ENCODE measurements at regions not wholly inside any gene's neighbourhood (a gene's known extent, or its start where the extent isn't known, plus 50 kb on each side); places are given as distances from the start of the nearest gene placed in this dataset. TPM values are rescaled to one million over a fixed set of nuclear protein-coding genes. Genes with fewer than 3 reads are reported as not detected.
"Not testable (repeated sequence)": the region's sequence is repeated elsewhere in the genome, so short reads cannot be mapped to it uniquely, and the experiment has no call there.

DNA sequence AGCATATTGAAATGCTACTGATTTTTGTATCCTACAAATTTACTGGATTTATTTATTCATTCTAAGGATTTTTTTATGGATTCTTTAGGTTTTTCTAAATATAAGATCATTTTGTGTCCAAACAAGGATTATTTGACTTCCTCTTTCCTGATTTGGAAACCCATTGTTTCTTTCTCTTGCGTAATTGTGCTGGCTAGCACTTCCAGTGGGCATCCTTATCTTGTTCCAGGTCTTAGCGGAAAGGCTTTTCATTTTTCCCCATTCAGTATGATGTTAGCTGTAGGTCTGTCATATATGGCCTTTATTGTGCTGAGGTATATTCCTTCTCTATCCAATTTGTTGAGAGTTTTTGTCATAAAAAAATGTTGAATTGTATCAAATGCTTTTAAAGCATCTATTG lies 57.2 kb upstream of the RHOJ start:
- peak; percentile 23 for DNase-seq (ENCODE audit: low read depth)
- no peak overlapping the region for H3K4me3 ChIP-seq (ENCODE audit: low read depth, low read length)
- TF ChIP-seq, protein P1, sequence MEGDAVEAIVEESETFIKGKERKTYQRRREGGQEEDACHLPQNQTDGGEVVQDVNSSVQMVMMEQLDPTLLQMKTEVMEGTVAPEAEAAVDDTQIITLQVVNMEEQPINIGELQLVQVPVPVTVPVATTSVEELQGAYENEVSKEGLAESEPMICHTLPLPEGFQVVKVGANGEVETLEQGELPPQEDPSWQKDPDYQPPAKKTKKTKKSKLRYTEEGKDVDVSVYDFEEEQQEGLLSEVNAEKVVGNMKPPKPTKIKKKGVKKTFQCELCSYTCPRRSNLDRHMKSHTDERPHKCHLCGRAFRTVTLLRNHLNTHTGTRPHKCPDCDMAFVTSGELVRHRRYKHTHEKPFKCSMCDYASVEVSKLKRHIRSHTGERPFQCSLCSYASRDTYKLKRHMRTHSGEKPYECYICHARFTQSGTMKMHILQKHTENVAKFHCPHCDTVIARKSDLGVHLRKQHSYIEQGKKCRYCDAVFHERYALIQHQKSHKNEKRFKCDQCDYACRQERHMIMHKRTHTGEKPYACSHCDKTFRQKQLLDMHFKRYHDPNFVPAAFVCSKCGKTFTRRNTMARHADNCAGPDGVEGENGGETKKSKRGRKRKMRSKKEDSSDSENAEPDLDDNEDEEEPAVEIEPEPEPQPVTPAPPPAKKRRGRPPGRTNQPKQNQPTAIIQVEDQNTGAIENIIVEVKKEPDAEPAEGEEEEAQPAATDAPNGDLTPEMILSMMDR (IDR thresholded peaks at IDR 0.05; ENCODE audit: insufficient read depth, low read length), result no peak

DNA sequence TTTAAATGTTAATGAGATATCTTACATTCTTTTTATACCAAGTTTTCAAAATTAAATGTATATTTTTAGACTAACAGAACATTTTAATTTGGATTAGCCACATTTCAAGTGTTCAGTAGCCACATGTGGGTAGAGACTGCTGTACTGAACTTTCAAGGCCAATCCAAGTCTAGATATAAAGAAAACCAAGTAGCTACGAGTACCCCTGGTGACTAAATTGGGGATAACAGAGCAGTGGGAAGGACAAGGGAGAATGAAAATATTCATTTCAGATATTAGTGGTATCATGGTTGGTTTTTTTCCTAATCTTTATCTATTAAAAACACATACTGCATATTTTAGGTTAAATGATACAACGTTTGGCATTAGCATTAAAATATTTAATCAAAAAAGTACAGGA lies 69.4 kb upstream of the RHOJ start:
- DNase-seq (ENCODE audit: low read depth), result peak; percentile 14
- TF ChIP-seq, protein P1 (IDR thresholded peaks at IDR 0.05; ENCODE audit: insufficient read depth, low read length), result peak; percentile 48
- H3K4me3 ChIP-seq (ENCODE audit: low read depth, low read length), result no peak overlapping the region

DNA sequence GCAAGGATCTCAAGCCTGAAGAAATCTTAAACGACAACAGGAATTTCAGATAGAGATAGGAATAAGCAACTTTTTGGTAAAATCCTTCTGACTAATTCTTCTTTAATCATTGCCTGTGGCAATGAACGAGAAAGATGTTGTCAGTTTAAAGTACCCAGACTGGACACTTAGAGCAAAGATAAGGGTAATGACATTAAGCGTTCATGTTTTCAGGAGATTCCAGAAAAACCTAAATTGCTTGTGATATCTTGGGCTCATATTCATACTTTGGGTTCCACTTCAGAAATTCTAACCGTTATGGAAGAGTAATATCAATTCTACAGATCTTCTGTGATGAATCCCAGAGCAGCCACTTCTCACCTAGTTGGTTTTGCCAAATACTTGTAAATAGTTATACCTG lies 73.7 kb upstream of the RHOJ start:
- no peak for DNase-seq (ENCODE audit: low read depth)
- no peak overlapping the region for H3K4me3 ChIP-seq (ENCODE audit: low read depth, low read length)
- TF ChIP-seq, protein P1 (IDR thresholded peaks at IDR 0.05; ENCODE audit: insufficient read depth, low read length), result no peak

DNA sequence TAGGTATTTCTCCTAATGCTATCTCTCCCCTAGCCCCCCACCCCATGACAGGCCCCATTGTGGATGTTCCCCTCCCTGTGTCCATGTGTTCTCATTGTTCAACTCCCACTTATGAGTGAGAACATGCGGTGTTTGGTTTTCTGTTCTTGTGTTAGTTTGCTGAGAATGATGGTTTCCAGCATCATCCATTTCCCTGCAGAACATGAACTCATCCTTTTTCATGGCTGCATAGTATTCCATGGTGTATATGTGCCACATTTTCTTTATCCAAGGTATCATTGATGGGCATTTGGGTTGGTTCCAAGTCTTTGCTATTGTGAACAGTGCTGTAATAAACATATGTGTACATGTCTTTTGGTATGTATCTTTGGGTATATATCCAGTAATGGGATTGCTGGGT lies 61.2 kb upstream of the KCNH5 start:
- H3K4me3 ChIP-seq (ENCODE audit: low read depth, low read length); DNase-seq (ENCODE audit: low read depth): not testable (repeated sequence)

DNA sequence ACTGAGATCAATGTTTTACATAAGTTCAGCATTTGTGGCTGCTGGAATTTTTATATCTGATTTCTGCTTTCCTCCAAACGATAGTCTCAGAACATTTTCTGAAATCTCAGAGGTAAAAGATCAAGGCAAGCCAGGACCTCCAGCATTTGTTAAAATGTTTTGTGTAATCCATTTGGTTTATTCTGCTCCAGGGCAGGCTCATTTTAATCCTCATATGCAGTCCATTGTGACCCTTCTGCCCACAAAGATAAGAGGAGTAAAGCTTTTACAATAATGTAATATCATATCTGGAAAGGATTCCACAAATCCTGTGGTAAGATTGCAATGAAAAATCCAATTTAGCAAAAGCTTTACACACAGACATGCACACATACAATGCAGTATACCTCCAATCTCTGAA lies 55.3 kb upstream of the KCNH5 start:
- TF ChIP-seq, protein P1 (IDR thresholded peaks at IDR 0.05; ENCODE audit: insufficient read depth, low read length), result no peak
- no peak overlapping the region for H3K4me3 ChIP-seq (ENCODE audit: low read depth, low read length)
- DNase-seq (ENCODE audit: low read depth), result no peak

DNA sequence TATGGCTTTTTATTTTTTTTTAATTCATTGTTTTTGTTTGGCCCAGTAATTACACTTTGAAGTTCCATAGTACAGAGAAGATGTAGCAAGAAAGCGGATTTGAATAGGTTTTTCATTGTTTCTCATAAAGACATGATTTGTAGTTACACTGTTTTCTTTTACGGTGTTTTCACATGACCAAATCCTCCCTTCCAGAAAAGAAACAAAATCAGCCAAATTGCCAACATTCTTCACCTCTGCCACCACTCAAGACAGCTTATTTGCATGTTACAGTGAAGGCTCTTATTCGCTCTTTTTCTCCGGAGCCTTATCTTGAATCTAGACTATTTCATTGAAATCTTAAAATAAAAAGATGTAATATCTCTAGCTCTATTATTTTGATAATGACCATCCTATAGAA lies 50.9 kb upstream of the KCNH5 start:
- no peak overlapping the region for H3K4me3 ChIP-seq (ENCODE audit: low read depth, low read length)
- DNase-seq (ENCODE audit: low read depth), result no peak

More for the DNA sequence above, 50.9 kb upstream of the KCNH5 start:
- TF ChIP-seq, protein P1 (IDR thresholded peaks at IDR 0.05; ENCODE audit: insufficient read depth, low read length), result no peak

Small RNAs in the stretch of these regions (small RNA-seq; reads per million reads assigned to genes)
- not detected for gene PARP1P2
